GM23338 (cell line): ENCODE measurements at regions not wholly inside any gene's neighbourhood (a gene's known extent, or its start where the extent isn't known, plus 50 kb on each side); places are given as distances from the start of the nearest gene placed in this dataset.

Source experiments
- ATAC-seq: fragments of 200-7000 bp; cut with Tn5 transposase; 3 replicates; pipeline ENCODE4 v1.9.1; 2020
- DNase-seq: peaks from one replicate; pipeline ENCODE4 v3.0.0-alpha.2; 2015; ENCODE audit warnings: low spot score
- H2AFZ ChIP-seq: fragments of 200-600 bp; sonication (generic); 2 replicates; pipeline ENCODE4 v1.8.0; 2016; ENCODE audit warnings: antibody characterized with exemption, mild to moderate bottlenecking, moderate library complexity
- H3F3A ChIP-seq: fragments of 200-600 bp; sonication (generic); replicated peaks from 2 replicates; pipeline ENCODE4 v1.8.0; 2017; ENCODE audit warnings: antibody characterized with exemption, mixed run types, low read depth
- H3K27ac ChIP-seq: fragments of 200-600 bp; sonication (generic); 2 replicates; pipeline ENCODE4 v1.6.1; 2016; ENCODE audit warnings: low read depth
- H3K27me3 ChIP-seq: fragments of 200-600 bp; sonication (generic); 2 replicates; pipeline ENCODE4 v1.8.0; 2016; ENCODE audit warnings: mild to moderate bottlenecking, mixed run types, moderate library complexity; ENCODE audit not compliant: insufficient read depth
- H3K36me3 ChIP-seq: fragments of 200-600 bp; sonication (generic); 2 replicates; pipeline ENCODE4 v1.8.0; 2016; ENCODE audit warnings: mild to moderate bottlenecking; ENCODE audit not compliant: insufficient read depth
- H3K4me1 ChIP-seq: fragments of 200-600 bp; sonication (generic); 2 replicates; pipeline ENCODE4 v1.8.0; 2016; ENCODE audit warnings: mild to moderate bottlenecking, moderate library complexity; ENCODE audit not compliant: insufficient read depth
- H3K4me2 ChIP-seq: fragments of 200-600 bp; sonication (generic); 2 replicates; pipeline ENCODE4 v1.7.1; 2017; ENCODE audit warnings: mixed run types
- H3K4me3 ChIP-seq: fragments of 200-600 bp; sonication (generic); 2 replicates; pipeline ENCODE4 v1.6.1; 2016; ENCODE audit warnings: mixed run types
- H3K79me2 ChIP-seq: fragments of 200-600 bp; sonication (generic); replicated peaks from 2 replicates; pipeline ENCODE4 v1.8.0; 2017; ENCODE audit warnings: mild to moderate bottlenecking; ENCODE audit not compliant: insufficient read depth
- H3K9me2 ChIP-seq: fragments of 200-600 bp; sonication (generic); 2 replicates; pipeline ENCODE4 v1.8.0; 2017; ENCODE audit not compliant: insufficient read depth
- H4K20me1 ChIP-seq: fragments of 200-600 bp; sonication (generic); replicated peaks from 2 replicates; pipeline ENCODE4 v1.8.0; 2017; ENCODE audit warnings: mild to moderate bottlenecking; ENCODE audit not compliant: insufficient read depth
- H3K27ac Mint-ChIP-seq: 2 replicates; pipeline ENCODE4 v1.8.0; 2020; ENCODE audit warnings: inconsistent platforms, mild to moderate bottlenecking, moderate library complexity, mixed read lengths
- H3K27me3 Mint-ChIP-seq: 3 replicates; pipeline ENCODE4 v1.8.0; 2022; ENCODE audit warnings: low read depth, mild to moderate bottlenecking, moderate library complexity, mixed read lengths, inconsistent platforms; ENCODE audit not compliant: insufficient read depth, poor library complexity
- H3K36me3 Mint-ChIP-seq: 3 replicates; pipeline ENCODE4 v1.8.0; 2021; ENCODE audit warnings: low read depth, mild to moderate bottlenecking, inconsistent platforms, moderate library complexity, mixed read lengths
- H3K4me1 Mint-ChIP-seq: 3 replicates; pipeline ENCODE4 v1.8.0; 2020; ENCODE audit warnings: mild to moderate bottlenecking, inconsistent platforms, mixed read lengths
- H3K4me3 Mint-ChIP-seq: 3 replicates; pipeline ENCODE4 v1.8.0; 2021; ENCODE audit warnings: moderate library complexity, mild to moderate bottlenecking, inconsistent platforms, mixed read lengths
- H3K9me3 Mint-ChIP-seq: 3 replicates; pipeline ENCODE4 v1.8.0; 2020; ENCODE audit warnings: moderate library complexity, mild to moderate bottlenecking, inconsistent platforms, mixed read lengths
- CREB1 ChIP-seq: fragments of 250-450 bp; sonication (Bioruptor Pico); IDR thresholded peaks from 2 replicates; pipeline ENCODE4 v1.5.0; 2020; ENCODE audit warnings: low read depth, mild to moderate bottlenecking, moderate library complexity
- CTCF ChIP-seq, 2 experiments: fragments of 200-600 bp in 1 of 2; sonication (generic) in 1 of 2; conservative IDR thresholded peaks; 2 replicates each; pipeline versions ENCODE4 v1.5.1 to v1.6.1; 2016 to 2017; ENCODE audit warnings: antibody characterized with exemption in 2 of 2, low read depth in 2 of 2, mild to moderate bottlenecking in 2 of 2, moderate library complexity in 1 of 2
- ETS1 ChIP-seq: IDR thresholded peaks from 2 replicates; pipeline ENCODE4 v1.6.1; 2016; ENCODE audit warnings: antibody characterized with exemption
- EZH2 ChIP-seq: fragments of 200-600 bp; sonication (generic); IDR thresholded peaks from one replicate; pipeline ENCODE4 v1.8.0; 2017; ENCODE audit warnings: antibody characterized with exemption, mild to moderate bottlenecking, low read depth; ENCODE audit not compliant: unreplicated experiment
- EZH2phosphoT487 ChIP-seq: fragments of 200-600 bp; sonication (generic); IDR thresholded peaks from one replicate; pipeline ENCODE4 v1.8.1; 2018; ENCODE audit warnings: antibody characterized with exemption; ENCODE audit not compliant: unreplicated experiment
- JUNB ChIP-seq: IDR thresholded peaks from one replicate; pipeline ENCODE4 v1.6.1; 2016; ENCODE audit warnings: antibody characterized with exemption; ENCODE audit not compliant: unreplicated experiment
- NANOG ChIP-seq: IDR thresholded peaks from 2 replicates; pipeline ENCODE4 v1.6.1; 2016; ENCODE audit warnings: antibody characterized with exemption, borderline replicate concordance
- POLR2AphosphoS5 ChIP-seq: IDR thresholded peaks from 2 replicates; pipeline ENCODE4 v1.6.1; 2016; ENCODE audit warnings: antibody characterized with exemption, low read depth
- STAT1 ChIP-seq: IDR thresholded peaks from one replicate; pipeline ENCODE4 v1.6.1; 2016; ENCODE audit warnings: antibody characterized with exemption; ENCODE audit not compliant: unreplicated experiment
- ZNF114 ChIP-seq: fragments of 250-450 bp; sonication (Bioruptor Pico); IDR thresholded peaks from 2 replicates; pipeline ENCODE4 v1.5.0; 2020; ENCODE audit warnings: mild to moderate bottlenecking, moderate library complexity
- ZNF331 ChIP-seq: fragments of 250-450 bp; sonication (Bioruptor Pico); IDR thresholded peaks from 2 replicates; pipeline ENCODE4 v1.5.0; 2020; ENCODE audit warnings: low read depth, mild to moderate bottlenecking, moderate library complexity
- ZNF462 ChIP-seq: fragments of 250-450 bp; sonication (Bioruptor Pico); IDR thresholded peaks from 2 replicates; pipeline ENCODE4 v1.5.0; 2020; ENCODE audit warnings: mild to moderate bottlenecking, moderate library complexity
- TF ChIP-seq, protein P1 (sequence below): IDR thresholded peaks from one replicate; pipeline ENCODE4 v1.6.1; 2018; ENCODE audit warnings: antibody characterized with exemption; ENCODE audit not compliant: unreplicated experiment

- no peaks in the 10 kb centered on the region for H3K9me3 Mint-ChIP-seq
Observed at GRCh38 chr10:88076027-88076880, 212.8 kb downstream of the PTEN start.

More at GRCh38 chr10:88076027-88076880, 212.8 kb downstream of the PTEN start:
- H3K36me3 ChIP-seq, result no peaks in the 10 kb centered on the region
- H3K79me2 ChIP-seq, result no peaks in the 10 kb centered on the region
- Mint-ChIP-seq H3K4me3 (no peak overlapping the region), H3K27me3 (peaks cover 2% of the 10 kb centered on the region), H3K4me1 (peaks cover 9% of the 10 kb centered on the region; the same call in 2 of the 3 replicates), H3K36me3 (no peaks in the 10 kb centered on the region), H3K27ac (no peak overlapping the region)
- H3K4me3 ChIP-seq, result no peak overlapping the region
- no peaks in the 10 kb centered on the region for H3F3A ChIP-seq
- 0 out of 2 replicates have a peak, but pooled peaks cover 9% of the 10 kb centered on the region for H3K9me2 ChIP-seq
- no peak for ATAC-seq
- H3K4me2 ChIP-seq, result no peak overlapping the region
- no peaks in the 10 kb centered on the region for H3K27me3 ChIP-seq
- H2AFZ ChIP-seq, result no peak overlapping the region
- no peak for TF ChIP-seq EZH2
- no peak for TF ChIP-seq ZNF462 (CRISPR knock-in tag)
- no peak for TF ChIP-seq EZH2phosphoT487
- TF ChIP-seq NANOG, result no peak
- TF ChIP-seq POLR2AphosphoS5, result no peak
- TF ChIP-seq STAT1, result no peak
- TF ChIP-seq ZNF331 (CRISPR knock-in tag), result no peak
- no peak for TF ChIP-seq JUNB
- TF ChIP-seq, protein P1, sequence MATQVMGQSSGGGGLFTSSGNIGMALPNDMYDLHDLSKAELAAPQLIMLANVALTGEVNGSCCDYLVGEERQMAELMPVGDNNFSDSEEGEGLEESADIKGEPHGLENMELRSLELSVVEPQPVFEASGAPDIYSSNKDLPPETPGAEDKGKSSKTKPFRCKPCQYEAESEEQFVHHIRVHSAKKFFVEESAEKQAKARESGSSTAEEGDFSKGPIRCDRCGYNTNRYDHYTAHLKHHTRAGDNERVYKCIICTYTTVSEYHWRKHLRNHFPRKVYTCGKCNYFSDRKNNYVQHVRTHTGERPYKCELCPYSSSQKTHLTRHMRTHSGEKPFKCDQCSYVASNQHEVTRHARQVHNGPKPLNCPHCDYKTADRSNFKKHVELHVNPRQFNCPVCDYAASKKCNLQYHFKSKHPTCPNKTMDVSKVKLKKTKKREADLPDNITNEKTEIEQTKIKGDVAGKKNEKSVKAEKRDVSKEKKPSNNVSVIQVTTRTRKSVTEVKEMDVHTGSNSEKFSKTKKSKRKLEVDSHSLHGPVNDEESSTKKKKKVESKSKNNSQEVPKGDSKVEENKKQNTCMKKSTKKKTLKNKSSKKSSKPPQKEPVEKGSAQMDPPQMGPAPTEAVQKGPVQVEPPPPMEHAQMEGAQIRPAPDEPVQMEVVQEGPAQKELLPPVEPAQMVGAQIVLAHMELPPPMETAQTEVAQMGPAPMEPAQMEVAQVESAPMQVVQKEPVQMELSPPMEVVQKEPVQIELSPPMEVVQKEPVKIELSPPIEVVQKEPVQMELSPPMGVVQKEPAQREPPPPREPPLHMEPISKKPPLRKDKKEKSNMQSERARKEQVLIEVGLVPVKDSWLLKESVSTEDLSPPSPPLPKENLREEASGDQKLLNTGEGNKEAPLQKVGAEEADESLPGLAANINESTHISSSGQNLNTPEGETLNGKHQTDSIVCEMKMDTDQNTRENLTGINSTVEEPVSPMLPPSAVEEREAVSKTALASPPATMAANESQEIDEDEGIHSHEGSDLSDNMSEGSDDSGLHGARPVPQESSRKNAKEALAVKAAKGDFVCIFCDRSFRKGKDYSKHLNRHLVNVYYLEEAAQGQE, result no peak
- TF ChIP-seq CTCF (conservative IDR thresholded peaks at IDR 0.05; ENCODE audit: low read depth in 2 of 2), result no peak
- TF ChIP-seq ZNF114, result no peak
- TF ChIP-seq ETS1, result no peak
- no peak for TF ChIP-seq CREB1 (CRISPR knock-in tag)
- no peaks in the 10 kb centered on the region for H4K20me1 ChIP-seq
- no peak for DNase-seq
- H3K27ac ChIP-seq, result no peak overlapping the region
- no peaks in the 10 kb centered on the region for H3K4me1 ChIP-seq
